Activated naive CD8-positive, alpha-beta T cell (primary cell): ENCODE measurements at regions not wholly inside any gene's neighbourhood (a gene's known extent, or its start where the extent isn't known, plus 50 kb on each side); places are given as distances from the start of the nearest gene placed in this dataset.

Experiments used
- H3K27ac Mint-ChIP-seq: one replicate; pipeline ENCODE4 v1.8.0; 2021; ENCODE audit warnings: mixed read lengths
- H3K27me3 Mint-ChIP-seq: one replicate; pipeline ENCODE4 v1.8.0; 2021; ENCODE audit warnings: mixed read lengths
- H3K36me3 Mint-ChIP-seq: one replicate; pipeline ENCODE4 v1.8.0; 2021; ENCODE audit warnings: mixed read lengths
- H3K4me1 Mint-ChIP-seq: one replicate; pipeline ENCODE4 v1.8.0; 2021; ENCODE audit warnings: low read depth, mixed read lengths
- H3K4me3 Mint-ChIP-seq: one replicate; pipeline ENCODE4 v1.8.0; 2021; ENCODE audit warnings: mild to moderate bottlenecking, mixed read lengths
- H3K9me3 Mint-ChIP-seq: one replicate; pipeline ENCODE4 v1.8.0; 2021; ENCODE audit warnings: low read depth, mixed read lengths

GRCh38 chr21:15139898-15140297, 75.1 kb upstream of the NRIP1 start:
- H3K27me3 Mint-ChIP-seq = peaks cover 5% of the 10 kb centered on the region

GRCh38 chr21:15140321-15141019, 75.7 kb upstream of the NRIP1 start:
- Mint-ChIP-seq H3K4me1 (no peaks in the 10 kb centered on the region), H3K4me3 (no peak overlapping the region), H3K27me3 (peaks cover 5% of the 10 kb centered on the region), H3K9me3 (no peaks in the 10 kb centered on the region), H3K36me3 (no peaks in the 10 kb centered on the region), H3K27ac (no peak overlapping the region)

More at GRCh38 chr21:15139898-15140297, 75.1 kb upstream of the NRIP1 start:
- H3K4me3 Mint-ChIP-seq = no peak overlapping the region
- H3K36me3 Mint-ChIP-seq = no peaks in the 10 kb centered on the region
- H3K4me1 Mint-ChIP-seq = no peaks in the 10 kb centered on the region
- no peaks in the 10 kb centered on the region for H3K9me3 Mint-ChIP-seq
- no peak overlapping the region for H3K27ac Mint-ChIP-seq

- Mint-ChIP-seq H3K9me3 (no peaks in the 10 kb centered on the region), H3K36me3 (no peaks in the 10 kb centered on the region), H3K27me3 (peaks cover 5% of the 10 kb centered on the region), H3K4me1 (no peaks in the 10 kb centered on the region), H3K4me3 (no peak overlapping the region), H3K27ac (no peak overlapping the region)
These were observed 76.6 kb upstream of the NRIP1 start for GRCh38 chr21:15141261-15141970.

GRCh38 chr21:15144026-15144425, 79.2 kb upstream of the NRIP1 start:
- no peaks in the 10 kb centered on the region for H3K9me3 Mint-ChIP-seq
- no peak overlapping the region for H3K4me3 Mint-ChIP-seq
- no peaks in the 10 kb centered on the region for H3K4me1 Mint-ChIP-seq
- no peak overlapping the region for H3K27ac Mint-ChIP-seq
- peaks cover 4% of the 10 kb centered on the region for H3K27me3 Mint-ChIP-seq
- H3K36me3 Mint-ChIP-seq = peaks cover 2% of the 10 kb centered on the region

- Mint-ChIP-seq H3K27me3 (no peaks in the 10 kb centered on the region), H3K4me3 (no peak overlapping the region), H3K9me3 (no peaks in the 10 kb centered on the region), H3K27ac (no peak overlapping the region), H3K36me3 (peaks cover 2% of the 10 kb centered on the region), H3K4me1 (no peaks in the 10 kb centered on the region)
These were observed 83.6 kb upstream of the NRIP1 start for GRCh38 chr21:15148437-15148836.

GRCh38 chr21:15149600-15150224, 84.9 kb upstream of the NRIP1 start:
- Mint-ChIP-seq H3K27ac (no peak overlapping the region), H3K4me1 (peaks cover 1% of the 10 kb centered on the region), H3K9me3 (no peaks in the 10 kb centered on the region), H3K4me3 (no peak overlapping the region), H3K36me3 (peaks cover 2% of the 10 kb centered on the region), H3K27me3 (no peaks in the 10 kb centered on the region)

GRCh38 chr21:15151385-15152103, 86.7 kb upstream of the NRIP1 start:
- peaks cover under 1% of the 10 kb centered on the region for H3K36me3 Mint-ChIP-seq
- peaks cover 2% of the 10 kb centered on the region for H3K4me1 Mint-ChIP-seq
- H3K27ac Mint-ChIP-seq = no peak overlapping the region
- H3K4me3 Mint-ChIP-seq = no peak overlapping the region
- H3K27me3 Mint-ChIP-seq = no peaks in the 10 kb centered on the region
- no peaks in the 10 kb centered on the region for H3K9me3 Mint-ChIP-seq

- Mint-ChIP-seq H3K27me3 (no peaks in the 10 kb centered on the region), H3K27ac (no peak overlapping the region), H3K9me3 (peaks cover 3% of the 10 kb centered on the region), H3K4me3 (no peak overlapping the region), H3K36me3 (peaks cover 3% of the 10 kb centered on the region), H3K4me1 (peaks cover 2% of the 10 kb centered on the region)
These were observed 87.8 kb upstream of the NRIP1 start for GRCh38 chr21:15152591-15152990.

GRCh38 chr21:15159382-15160020, 94.7 kb upstream of the NRIP1 start:
- Mint-ChIP-seq H3K4me3 (no peak overlapping the region), H3K36me3 (peaks cover 6% of the 10 kb centered on the region), H3K27me3 (peaks cover 8% of the 10 kb centered on the region), H3K4me1 (peaks cover 4% of the 10 kb centered on the region), H3K27ac (no peak overlapping the region), H3K9me3 (peaks cover 3% of the 10 kb centered on the region)

GRCh38 chr21:15160136-15160535, 95.3 kb upstream of the NRIP1 start:
- Mint-ChIP-seq H3K4me3 (no peak overlapping the region), H3K36me3 (peaks cover 6% of the 10 kb centered on the region), H3K9me3 (peaks cover 3% of the 10 kb centered on the region), H3K27me3 (peaks cover 8% of the 10 kb centered on the region), H3K4me1 (peaks cover 2% of the 10 kb centered on the region), H3K27ac (no peak overlapping the region)

GRCh38 chr21:15162921-15163320, 98.1 kb upstream of the NRIP1 start:
- no peaks in the 10 kb centered on the region for H3K9me3 Mint-ChIP-seq
- peaks cover 8% of the 10 kb centered on the region for H3K27me3 Mint-ChIP-seq
- H3K36me3 Mint-ChIP-seq = no peaks in the 10 kb centered on the region
- no peak overlapping the region for H3K27ac Mint-ChIP-seq
- peaks cover 2% of the 10 kb centered on the region for H3K4me1 Mint-ChIP-seq
- H3K4me3 Mint-ChIP-seq = no peak overlapping the region

GRCh38 chr21:15164273-15164672, 99.5 kb upstream of the NRIP1 start:
- Mint-ChIP-seq H3K27me3 (peaks cover 8% of the 10 kb centered on the region), H3K4me1 (peaks cover 2% of the 10 kb centered on the region), H3K36me3 (no peaks in the 10 kb centered on the region), H3K4me3 (no peak overlapping the region), H3K27ac (no peak overlapping the region), H3K9me3 (no peaks in the 10 kb centered on the region)

- Mint-ChIP-seq H3K36me3 (no peaks in the 10 kb centered on the region), H3K9me3 (no peaks in the 10 kb centered on the region), H3K27me3 (peaks cover 8% of the 10 kb centered on the region), H3K4me3 (no peak overlapping the region), H3K27ac (no peak overlapping the region), H3K4me1 (peaks cover 2% of the 10 kb centered on the region)
These were observed 100.0 kb upstream of the NRIP1 start for GRCh38 chr21:15164678-15165303.

GRCh38 chr21:15170614-15171013, 105.8 kb upstream of the NRIP1 start:
- Mint-ChIP-seq H3K9me3 (no peaks in the 10 kb centered on the region), H3K4me1 (peaks cover 12% of the 10 kb centered on the region), H3K27ac (no peak overlapping the region), H3K36me3 (no peaks in the 10 kb centered on the region), H3K27me3 (peaks cover 1% of the 10 kb centered on the region), H3K4me3 (no peak overlapping the region)
